NT2/D1 (cell line): ENCODE measurements at regions not wholly inside any gene's neighbourhood (a gene's known extent, or its start where the extent isn't known, plus 50 kb on each side); places are given as distances from the start of the nearest gene placed in this dataset.

Source experiments
- DNase-seq: peaks from one replicate; pipeline ENCODE4 v3.0.0-alpha.2; 2011; ENCODE audit warnings: low read depth, low spot score
- H3K27me3 ChIP-seq: 2 replicates; pipeline ENCODE4 v1.6.0; 2011; ENCODE audit warnings: mild to moderate bottlenecking; ENCODE audit not compliant: insufficient read length, insufficient read depth
- H3K36me3 ChIP-seq: 2 replicates; pipeline ENCODE4 v1.6.1; 2011; ENCODE audit warnings: mild to moderate bottlenecking, low read length, mixed read lengths; ENCODE audit not compliant: insufficient read depth, insufficient read length
- H3K4me1 ChIP-seq: 2 replicates; pipeline ENCODE4 v1.5.1; 2011; ENCODE audit not compliant: insufficient read depth, insufficient read length
- H3K4me3 ChIP-seq: 2 replicates; pipeline ENCODE4 v1.5.1; 2011; ENCODE audit warnings: low read depth; ENCODE audit not compliant: insufficient read length
- H3K9ac ChIP-seq: 2 replicates; pipeline ENCODE4 v1.6.0; 2011; ENCODE audit warnings: low read depth; ENCODE audit not compliant: insufficient read length
- H3K9me3 ChIP-seq: 2 replicates; pipeline ENCODE4 v1.5.1; 2011; ENCODE audit warnings: mild to moderate bottlenecking, low read length; ENCODE audit not compliant: insufficient read depth
- SUZ12 ChIP-seq: IDR thresholded peaks from 2 replicates; pipeline ENCODE4 v1.6.1; 2011; ENCODE audit not compliant: insufficient read length, insufficient read depth; ENCODE audit errors: extremely low read depth
- YY1 ChIP-seq: IDR thresholded peaks from 2 replicates; pipeline ENCODE4 v1.6.1; 2011; ENCODE audit not compliant: insufficient read length, insufficient read depth
- ZNF274 ChIP-seq: IDR thresholded peaks from 2 replicates; pipeline ENCODE4 v1.6.1; 2011; ENCODE audit warnings: mild to moderate bottlenecking, low read depth, low read length

DNA sequence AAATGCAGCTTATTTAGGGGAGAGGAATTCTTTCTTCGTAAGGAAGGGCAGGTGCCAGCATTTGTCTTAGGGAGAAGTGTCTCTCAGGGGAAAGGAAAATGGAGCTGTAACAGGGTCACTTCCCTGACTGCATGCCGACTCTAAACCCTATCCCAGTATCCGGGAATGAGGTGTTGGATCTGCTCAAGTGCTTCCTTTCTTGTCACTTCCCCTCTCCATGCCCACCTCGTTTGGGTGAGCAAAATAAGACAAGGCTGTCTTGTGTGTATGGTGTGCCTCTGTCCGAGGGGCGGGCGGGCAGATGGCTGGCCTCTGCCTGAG is 230.1 kb upstream of the TPM1 start:
- Histone ChIP-seq H3K27me3 (no peaks in the 10 kb centered on the region), H3K9me3 (no peaks in the 10 kb centered on the region), H3K9ac (no peak overlapping the region), H3K4me3 (no peak overlapping the region), H3K36me3 (peaks cover 4% of the 10 kb centered on the region), H3K4me1 (peaks cover 17% of the 10 kb centered on the region)
- DNase-seq, result no peak
- TF ChIP-seq SUZ12 (no peak), YY1 (no peak), ZNF274 (no peak)

DNA sequence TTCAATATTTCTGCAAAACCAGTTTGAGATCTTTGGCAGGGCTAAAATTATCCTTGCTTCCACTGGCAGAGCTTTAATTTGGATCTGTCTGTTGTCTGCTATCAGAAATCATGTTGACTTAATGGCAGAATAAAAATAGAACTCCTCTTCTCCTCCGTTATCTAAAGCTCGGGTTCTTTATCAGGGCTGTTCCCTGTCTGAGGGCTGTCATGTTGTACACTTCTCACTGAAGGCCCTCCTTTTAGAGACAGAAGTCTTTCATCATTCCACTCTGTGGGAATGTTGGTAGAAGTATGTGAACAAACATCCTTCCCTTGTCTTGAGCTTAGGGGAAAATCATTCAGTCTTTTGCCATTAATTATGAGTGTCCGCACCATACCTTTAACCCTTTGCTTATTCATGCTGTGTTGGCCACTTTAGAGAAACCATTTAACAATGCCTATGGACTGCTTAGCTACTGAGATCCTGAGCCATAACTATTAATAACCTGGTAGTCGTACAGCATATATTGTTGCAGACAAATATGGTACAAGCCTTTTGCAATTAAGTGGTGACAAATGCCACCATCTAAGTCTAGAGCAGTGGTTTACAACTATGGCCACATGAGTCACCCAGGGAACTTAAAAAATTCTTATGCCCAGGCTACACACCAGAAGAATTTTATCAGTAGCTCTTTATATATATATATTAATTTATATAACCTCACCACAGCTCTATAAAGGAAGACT is 226.0 kb upstream of the TPM1 start:
- no peak overlapping the region for H3K9ac ChIP-seq
- TF ChIP-seq SUZ12 (no peak), YY1 (no peak), ZNF274 (no peak)
- no peaks in the 10 kb centered on the region for H3K9me3 ChIP-seq
- DNase-seq, result no peak
- H3K27me3 ChIP-seq, result no peaks in the 10 kb centered on the region
- H3K36me3 ChIP-seq, result peaks cover 8% of the 10 kb centered on the region
- no peak overlapping the region for H3K4me3 ChIP-seq
- H3K4me1 ChIP-seq, result no peaks in the 10 kb centered on the region

DNA sequence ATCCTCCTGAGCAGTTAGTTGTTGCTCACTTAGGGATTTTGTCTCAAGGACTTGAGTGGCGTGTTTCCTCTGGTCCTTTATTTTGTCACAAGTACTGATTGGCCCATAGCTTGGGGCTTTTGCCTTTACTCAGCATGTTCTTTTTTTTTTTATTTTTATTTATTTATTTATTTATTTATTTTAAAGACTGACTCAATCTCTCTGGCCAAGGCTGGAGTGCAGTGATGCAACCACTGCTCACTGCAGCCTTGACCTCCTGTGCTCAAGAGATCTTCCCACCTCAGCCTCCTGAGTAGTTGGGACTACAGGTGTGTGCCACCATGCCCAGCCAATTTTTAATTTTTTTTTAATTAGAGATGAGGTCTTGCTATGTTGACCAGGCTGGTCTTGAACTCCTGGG is 223.9 kb upstream of the TPM1 start:
- no peaks in the 10 kb centered on the region for H3K9me3 ChIP-seq
- peaks cover 12% of the 10 kb centered on the region for H3K36me3 ChIP-seq
- no peak overlapping the region for H3K9ac ChIP-seq
- no peak for DNase-seq
- H3K27me3 ChIP-seq, result no peaks in the 10 kb centered on the region
- H3K4me1 ChIP-seq, result no peaks in the 10 kb centered on the region
- TF ChIP-seq SUZ12 (no peak), YY1 (no peak), ZNF274 (no peak)
- H3K4me3 ChIP-seq, result no peak overlapping the region

DNA sequence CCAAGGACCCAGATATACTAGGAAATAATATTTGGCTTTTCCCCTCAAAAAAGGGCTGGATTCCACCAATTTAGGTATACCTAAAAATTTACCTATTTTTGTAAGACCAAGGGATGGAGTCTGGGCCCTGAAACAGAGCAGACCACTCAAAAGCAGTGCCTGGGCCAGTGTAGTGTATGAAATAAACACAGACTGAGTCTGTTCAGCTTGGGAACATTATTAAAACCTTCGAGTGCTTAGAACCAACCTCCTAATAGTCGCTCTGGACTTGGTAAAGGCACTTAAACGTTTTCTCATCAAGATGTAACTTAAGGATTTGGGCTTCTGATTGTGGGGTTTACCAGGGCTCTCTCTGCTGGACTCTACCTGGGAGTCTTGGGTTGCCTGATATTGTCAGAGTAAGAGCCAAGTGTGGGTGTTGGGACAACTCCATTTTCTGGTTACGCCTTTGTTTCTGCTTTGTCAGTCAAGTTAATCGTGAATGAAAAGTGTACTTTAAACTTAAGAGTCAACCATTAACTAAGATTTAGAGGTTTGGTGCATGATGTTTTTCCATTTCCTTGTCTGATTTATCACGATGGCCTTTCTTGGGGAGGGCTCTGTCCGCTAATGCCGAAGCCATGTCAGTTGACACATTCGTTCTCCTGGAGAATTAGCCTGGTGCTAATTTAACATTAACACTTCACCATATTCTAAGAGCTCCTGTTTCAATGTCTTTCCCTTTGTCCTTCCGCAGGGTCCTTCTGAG is 221.0 kb upstream of the TPM1 start:
- peaks cover 15% of the 10 kb centered on the region for H3K36me3 ChIP-seq
- H3K9me3 ChIP-seq, result no peaks in the 10 kb centered on the region
- H3K9ac ChIP-seq, result no peak overlapping the region
- no peaks in the 10 kb centered on the region for H3K27me3 ChIP-seq
- no peak overlapping the region for H3K4me3 ChIP-seq
- no peak for DNase-seq
- TF ChIP-seq ZNF274 (no peak), YY1 (no peak), SUZ12 (no peak)
- H3K4me1 ChIP-seq, result no peaks in the 10 kb centered on the region

DNA sequence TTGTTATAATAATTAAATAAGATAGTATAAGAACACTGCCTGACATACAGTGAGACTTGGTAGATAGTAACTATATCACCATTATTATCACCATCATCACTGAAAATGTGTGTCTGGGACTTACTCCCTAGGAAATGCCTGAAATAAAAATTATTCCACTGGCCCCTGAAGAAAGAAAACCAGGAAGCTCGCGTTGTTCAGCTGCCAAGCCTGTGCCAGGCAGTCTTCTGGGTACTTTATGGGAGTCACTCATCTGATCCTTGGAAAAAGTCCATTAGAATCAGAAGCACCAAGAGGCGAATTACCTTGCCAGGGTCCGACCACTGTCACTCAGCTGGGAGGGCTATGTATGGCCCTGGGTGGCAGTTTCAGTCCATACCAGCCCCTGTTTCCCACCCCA is 220.3 kb upstream of the TPM1 start:
- TF ChIP-seq SUZ12, result no peak
- no peak for TF ChIP-seq ZNF274
- no peak for TF ChIP-seq YY1
- Histone ChIP-seq H3K4me3 (no peak overlapping the region), H3K9ac (no peak overlapping the region), H3K9me3 (no peaks in the 10 kb centered on the region), H3K4me1 (no peaks in the 10 kb centered on the region), H3K27me3 (no peaks in the 10 kb centered on the region), H3K36me3 (peaks cover 18% of the 10 kb centered on the region)
- DNase-seq, result no peak

DNA sequence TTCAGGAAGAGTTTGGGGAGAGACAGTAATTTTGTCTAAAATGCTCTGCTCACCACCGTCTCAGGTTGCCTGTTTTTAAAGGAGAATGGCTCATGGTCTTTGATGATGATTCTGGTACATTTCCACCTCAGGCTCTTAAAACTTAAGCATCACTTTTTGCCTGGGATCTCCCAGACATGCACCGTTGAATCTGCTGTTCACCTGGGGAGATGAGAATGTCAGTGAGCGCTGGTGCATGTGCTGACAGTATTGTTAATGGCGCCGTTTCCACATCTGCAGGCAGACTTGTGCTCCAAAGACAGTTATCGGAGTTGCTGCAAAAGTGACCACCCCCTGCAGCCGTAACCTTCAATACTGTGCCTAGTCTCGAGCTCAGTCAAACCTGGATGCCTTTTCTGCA is 219.0 kb upstream of the TPM1 start:
- no peak for DNase-seq
- Histone ChIP-seq H3K27me3 (no peaks in the 10 kb centered on the region), H3K4me1 (no peaks in the 10 kb centered on the region), H3K36me3 (peaks cover 19% of the 10 kb centered on the region), H3K4me3 (no peak overlapping the region), H3K9me3 (no peaks in the 10 kb centered on the region), H3K9ac (no peak overlapping the region)
- TF ChIP-seq SUZ12, result no peak
- no peak for TF ChIP-seq ZNF274
- TF ChIP-seq YY1, result no peak

DNA sequence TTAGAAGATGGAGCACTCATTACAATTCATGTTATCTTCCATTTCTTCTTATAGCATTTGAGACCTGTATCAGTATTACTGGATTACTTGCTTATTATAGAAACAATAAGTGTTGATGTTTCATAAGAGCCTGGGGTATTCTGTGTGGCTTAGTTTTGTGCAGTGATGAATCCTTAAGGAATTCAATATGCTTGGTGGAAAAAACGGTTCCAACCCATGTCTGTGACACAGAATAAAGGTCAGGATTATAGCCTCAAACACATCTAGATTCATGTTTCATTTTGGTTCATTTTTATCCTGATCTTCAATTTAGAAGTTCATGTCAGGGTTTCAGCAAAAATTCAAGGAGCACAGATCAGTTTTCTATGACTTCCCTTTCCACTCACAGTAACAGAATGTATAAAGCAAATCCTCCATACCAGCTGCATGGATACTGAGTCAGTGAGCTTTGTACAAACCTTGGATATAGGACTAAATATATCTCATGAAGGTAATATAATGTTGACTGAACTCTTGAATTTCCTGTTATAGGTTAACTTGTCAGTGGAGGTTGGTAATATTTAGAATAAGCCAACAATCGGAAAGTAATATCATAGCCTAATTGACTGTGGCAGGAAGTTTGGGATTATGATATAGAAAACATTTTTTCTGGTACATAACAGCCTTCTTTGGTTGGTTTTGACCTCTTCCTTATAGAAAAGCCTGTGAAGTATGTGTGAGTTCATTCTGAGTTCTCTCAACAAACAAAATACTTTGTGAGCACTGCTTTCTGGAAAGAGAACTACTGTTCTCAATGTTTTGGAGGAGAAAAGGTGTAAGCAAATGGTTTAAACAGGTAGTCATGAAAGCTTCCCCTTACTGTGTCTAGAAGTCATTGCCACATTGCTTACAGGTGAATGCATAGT is 218.2 kb upstream of the TPM1 start:
- Histone ChIP-seq H3K9me3 (no peaks in the 10 kb centered on the region), H3K9ac (no peak overlapping the region), H3K4me1 (no peaks in the 10 kb centered on the region), H3K27me3 (no peaks in the 10 kb centered on the region), H3K4me3 (no peak overlapping the region), H3K36me3 (peaks cover 19% of the 10 kb centered on the region)
- TF ChIP-seq SUZ12 (no peak), ZNF274 (no peak), YY1 (no peak)
- no peak for DNase-seq
